ENCODE measurements at regions not wholly inside any gene's neighbourhood (a gene's known extent, or its start where the extent isn't known, plus 50 kb on each side); places are given as distances from the start of the nearest gene placed in this dataset.
"Not testable (repeated sequence)": the region's sequence is repeated elsewhere in the genome, so short reads cannot be mapped to it uniquely, and the experiment has no call there.

DNA sequence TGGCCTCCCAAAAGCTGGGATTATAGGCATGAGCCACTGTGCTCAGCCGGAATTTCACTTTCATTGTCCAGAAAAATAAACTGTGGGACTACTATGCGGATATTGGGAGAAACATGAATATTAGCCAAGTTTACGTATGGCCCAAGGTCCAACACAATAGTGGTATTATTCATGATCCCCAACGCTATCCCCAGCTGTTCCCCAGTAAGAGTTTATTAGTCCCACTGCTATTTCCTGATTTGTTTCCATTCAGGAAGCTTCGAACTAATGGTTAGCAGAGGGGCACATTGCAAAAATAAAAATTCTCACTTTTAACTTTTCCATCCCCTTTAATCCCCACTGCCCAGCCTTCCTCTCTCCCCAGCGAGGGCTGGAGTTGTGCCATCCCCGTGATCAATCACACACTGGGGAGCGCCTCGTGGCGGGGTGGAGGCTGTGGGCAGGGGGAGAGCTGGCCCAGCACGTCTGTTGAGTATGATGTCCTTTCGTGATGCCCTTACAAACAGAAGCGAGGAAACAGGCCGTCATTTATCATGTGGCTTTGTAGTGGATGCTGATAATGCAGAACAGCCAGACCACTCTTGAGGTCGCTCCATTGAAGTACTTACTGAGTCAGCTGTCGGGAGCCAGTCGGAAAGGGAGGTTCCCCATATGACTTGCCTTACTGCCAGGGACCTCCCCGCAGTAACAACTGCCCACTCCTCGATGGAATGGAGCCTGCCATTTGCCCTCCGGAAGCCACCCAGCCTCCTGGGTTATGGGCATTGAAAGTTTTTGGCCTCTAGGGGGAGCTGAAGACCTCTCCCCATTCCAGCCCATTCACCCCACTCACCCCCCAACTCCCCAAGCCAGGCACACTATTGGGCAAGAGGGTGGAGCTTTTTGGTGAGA, 117.0 kb downstream of the KDR start:
- DNase-seq (ENCODE audit: low spot score), result no peak
- no peaks in the 10 kb centered on the region for H3K36me3 Mint-ChIP-seq (ENCODE audit: low read depth)
- no peaks in the 10 kb centered on the region for H3K9me3 Mint-ChIP-seq
- H3K27ac Mint-ChIP-seq, result no peak overlapping the region
- no peak overlapping the region for H3K4me3 Mint-ChIP-seq
- no peaks in the 10 kb centered on the region for H3K27me3 Mint-ChIP-seq (ENCODE audit: low read depth)
- no peaks in the 10 kb centered on the region for H3K4me1 Mint-ChIP-seq (ENCODE audit: low read depth)

DNA sequence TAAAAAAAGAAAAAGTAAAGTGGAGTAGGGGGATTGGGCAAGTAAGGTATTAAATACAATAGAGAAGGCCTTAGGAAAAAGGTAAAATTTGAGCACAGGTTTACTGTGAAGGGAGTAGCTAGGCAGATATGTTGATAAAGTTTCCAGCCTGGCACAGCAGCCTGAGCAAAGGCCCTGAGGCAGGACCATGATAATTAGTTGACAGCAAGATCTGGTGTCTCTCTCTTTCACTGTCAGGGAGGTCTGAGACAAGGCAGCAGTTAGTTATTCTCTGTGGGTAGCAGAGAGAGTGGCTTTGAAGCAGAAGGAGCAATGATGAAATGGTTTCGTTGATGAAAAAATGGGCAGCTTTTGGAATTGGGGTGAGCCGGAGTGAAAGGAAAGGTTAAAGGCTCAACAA, 119.5 kb downstream of the KDR start:
- H3K9me3 Mint-ChIP-seq, result no peaks in the 10 kb centered on the region
- peaks cover 6% of the 10 kb centered on the region for H3K27me3 Mint-ChIP-seq (ENCODE audit: low read depth)
- H3K4me1 Mint-ChIP-seq (ENCODE audit: low read depth), result no peaks in the 10 kb centered on the region
- DNase-seq (ENCODE audit: low spot score), result no peak
- H3K27ac Mint-ChIP-seq, result no peak overlapping the region
- H3K36me3 Mint-ChIP-seq (ENCODE audit: low read depth), result no peaks in the 10 kb centered on the region
- H3K4me3 Mint-ChIP-seq, result no peak overlapping the region

DNA sequence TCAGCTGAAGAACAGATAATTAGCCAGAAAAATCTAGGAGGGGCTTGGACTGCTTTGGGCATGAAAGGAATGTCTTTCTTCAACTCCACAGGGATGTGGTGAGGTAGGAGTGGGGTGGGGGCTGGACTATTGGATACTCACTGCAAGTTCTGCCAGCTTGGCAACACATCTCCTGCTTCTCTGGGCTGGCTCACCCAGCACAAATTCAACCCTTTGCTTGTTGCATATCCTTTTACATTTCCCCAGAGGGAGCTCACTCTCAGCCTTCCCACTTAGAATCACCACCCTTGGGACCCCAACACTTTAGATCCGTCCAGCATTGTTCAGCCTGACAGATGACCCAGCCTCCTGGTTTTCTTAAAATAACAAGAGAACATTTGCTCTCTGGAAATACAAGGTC, 120.6 kb downstream of the KDR start:
- Mint-ChIP-seq H3K4me1 (ENCODE audit: low read depth) (no peaks in the 10 kb centered on the region), H3K27me3 (ENCODE audit: low read depth) (peaks cover 6% of the 10 kb centered on the region), H3K9me3 (no peaks in the 10 kb centered on the region), H3K4me3 (no peak overlapping the region), H3K27ac (no peak overlapping the region), H3K36me3 (ENCODE audit: low read depth) (no peaks in the 10 kb centered on the region)
- DNase-seq (ENCODE audit: low spot score), result no peak

GRCh38 chr4:55002431-55002830, 123.0 kb downstream of the KDR start:
- Mint-ChIP-seq H3K4me1 (ENCODE audit: low read depth) (no peaks in the 10 kb centered on the region), H3K9me3 (no peaks in the 10 kb centered on the region), H3K27ac (no peak overlapping the region), H3K4me3 (no peak overlapping the region), H3K36me3 (ENCODE audit: low read depth) (no peaks in the 10 kb centered on the region), H3K27me3 (ENCODE audit: low read depth) (peaks cover 6% of the 10 kb centered on the region)
- no peak for DNase-seq (ENCODE audit: low spot score)

DNA sequence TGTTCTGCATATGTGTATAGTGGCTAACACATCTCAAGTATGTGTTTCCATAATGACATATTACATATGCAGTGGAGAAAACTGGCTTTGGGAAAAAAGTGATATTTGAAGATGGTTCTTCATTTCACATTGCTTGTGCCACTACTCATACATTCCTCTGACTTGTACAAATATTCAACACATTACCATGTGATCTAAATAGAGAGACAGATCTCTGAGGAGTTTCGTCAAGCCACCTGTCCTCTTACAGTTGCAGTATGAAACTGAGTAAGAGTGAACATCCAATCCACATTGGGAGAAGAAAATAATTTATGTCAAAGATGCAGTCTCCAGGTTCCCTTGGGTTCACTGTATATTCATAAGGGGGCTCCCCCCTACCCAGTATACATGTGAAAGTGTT, 123.9 kb downstream of the KDR start:
- H3K27ac Mint-ChIP-seq, result no peak overlapping the region
- H3K4me1 Mint-ChIP-seq (ENCODE audit: low read depth), result no peaks in the 10 kb centered on the region
- DNase-seq (ENCODE audit: low spot score), result no peak
- H3K27me3 Mint-ChIP-seq (ENCODE audit: low read depth), result peaks cover 6% of the 10 kb centered on the region
- H3K36me3 Mint-ChIP-seq (ENCODE audit: low read depth), result no peaks in the 10 kb centered on the region
- no peak overlapping the region for H3K4me3 Mint-ChIP-seq
- H3K9me3 Mint-ChIP-seq, result no peaks in the 10 kb centered on the region

DNA sequence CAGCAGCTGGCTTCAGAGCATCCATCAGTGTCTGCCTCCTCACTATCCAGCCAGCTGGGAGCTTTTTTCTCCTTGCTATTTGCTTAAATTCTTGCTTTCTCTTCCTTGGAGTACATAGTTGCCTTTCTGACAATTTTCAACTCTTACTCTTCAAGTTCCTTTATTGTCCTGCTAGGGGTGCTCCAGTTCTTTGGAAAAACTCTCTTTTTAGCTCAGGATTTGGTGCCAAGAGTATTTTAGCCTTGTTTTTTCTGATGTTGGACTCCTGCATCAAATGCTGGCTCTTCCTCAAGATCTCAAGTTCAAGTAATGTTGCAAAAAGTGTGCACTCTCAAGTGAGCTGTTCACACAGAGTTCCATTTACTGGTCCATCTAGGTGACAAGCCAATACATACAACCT, 126.4 kb downstream of the KDR start:
- no peak for DNase-seq (ENCODE audit: low spot score)
- Mint-ChIP-seq H3K27me3 (ENCODE audit: low read depth) (peaks cover 6% of the 10 kb centered on the region), H3K4me3 (no peak overlapping the region), H3K9me3 (no peaks in the 10 kb centered on the region), H3K27ac (no peak overlapping the region), H3K4me1 (ENCODE audit: low read depth) (no peaks in the 10 kb centered on the region), H3K36me3 (ENCODE audit: low read depth) (no peaks in the 10 kb centered on the region)

GRCh38 chr4:54993473-54994026, 131.8 kb downstream of the KDR start:
- H3K4me3 Mint-ChIP-seq; H3K36me3 Mint-ChIP-seq (ENCODE audit: low read depth); H3K27me3 Mint-ChIP-seq (ENCODE audit: low read depth); H3K4me1 Mint-ChIP-seq (ENCODE audit: low read depth); H3K9me3 Mint-ChIP-seq; H3K27ac Mint-ChIP-seq; DNase-seq (ENCODE audit: low spot score): not testable (repeated sequence)

- H3K27me3 Mint-ChIP-seq (ENCODE audit: low read depth), result no peaks in the 10 kb centered on the region
These were observed 133.1 kb downstream of the KDR start for GRCh38 chr4:54992266-54992665.

GRCh38 chr4:54988655-54989054, 136.7 kb downstream of the KDR start:
- Mint-ChIP-seq H3K9me3 (peaks cover 12% of the 10 kb centered on the region), H3K36me3 (ENCODE audit: low read depth) (no peaks in the 10 kb centered on the region), H3K27me3 (ENCODE audit: low read depth) (no peaks in the 10 kb centered on the region), H3K4me3 (no peak overlapping the region), H3K4me1 (ENCODE audit: low read depth) (no peaks in the 10 kb centered on the region), H3K27ac (no peak overlapping the region)
- no peak for DNase-seq (ENCODE audit: low spot score)

More at GRCh38 chr4:54992266-54992665, 133.1 kb downstream of the KDR start:
- Mint-ChIP-seq H3K27ac (no peak overlapping the region), H3K36me3 (ENCODE audit: low read depth) (no peaks in the 10 kb centered on the region), H3K4me3 (no peak overlapping the region), H3K4me1 (ENCODE audit: low read depth) (no peaks in the 10 kb centered on the region), H3K9me3 (peaks cover 9% of the 10 kb centered on the region)
- no peak for DNase-seq (ENCODE audit: low spot score)

DNA sequence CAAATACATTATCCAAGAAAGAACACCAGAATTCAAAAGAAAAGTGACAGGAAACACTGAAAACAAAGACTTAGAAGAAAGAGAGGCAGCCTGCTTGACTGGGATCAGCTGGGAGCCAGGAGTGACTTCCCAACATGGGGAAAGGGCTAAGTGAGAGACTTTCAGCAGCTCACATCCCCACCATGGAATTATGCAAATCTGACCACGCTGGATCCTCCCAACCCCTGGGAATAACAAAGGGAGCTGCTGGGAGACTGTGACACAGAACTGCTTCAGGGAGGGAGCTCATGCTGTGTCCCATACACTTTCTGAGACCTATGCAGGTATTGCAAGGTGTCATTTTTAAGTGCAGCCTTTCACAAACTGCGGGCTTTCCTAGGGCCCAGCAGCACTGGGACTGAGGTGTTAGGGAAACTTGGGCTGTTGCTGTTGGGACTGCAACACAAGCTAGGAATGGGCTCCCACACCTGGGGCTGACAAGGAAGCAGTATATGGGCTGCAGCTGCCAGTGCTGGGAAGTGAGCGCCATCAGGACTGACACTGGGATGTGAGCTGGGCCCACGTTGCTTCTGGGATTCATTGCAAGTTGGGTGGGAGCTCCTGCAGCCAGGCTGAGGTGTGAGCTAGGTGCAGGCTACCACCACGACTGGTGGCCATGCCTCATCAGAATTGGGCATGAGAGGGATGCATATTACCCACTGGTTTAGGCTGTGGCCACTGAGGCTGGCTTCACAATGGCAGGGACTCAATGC, 139.1 kb downstream of the KDR start:
- no peaks in the 10 kb centered on the region for H3K36me3 Mint-ChIP-seq (ENCODE audit: low read depth)

GRCh38 chr4:54976682-54977081, 148.7 kb downstream of the KDR start:
- DNase-seq (ENCODE audit: low spot score), result no peak
- H3K9me3 Mint-ChIP-seq, result no peaks in the 10 kb centered on the region
- no peak overlapping the region for H3K4me3 Mint-ChIP-seq
- no peaks in the 10 kb centered on the region for H3K4me1 Mint-ChIP-seq (ENCODE audit: low read depth)
- no peak overlapping the region for H3K27ac Mint-ChIP-seq
- H3K27me3 Mint-ChIP-seq (ENCODE audit: low read depth), result peaks cover 5% of the 10 kb centered on the region
- H3K36me3 Mint-ChIP-seq (ENCODE audit: low read depth), result no peaks in the 10 kb centered on the region

More for the DNA sequence above, 139.1 kb downstream of the KDR start:
- H3K27ac Mint-ChIP-seq, result no peak overlapping the region
- H3K4me1 Mint-ChIP-seq (ENCODE audit: low read depth), result no peaks in the 10 kb centered on the region
- H3K9me3 Mint-ChIP-seq, result peaks cover 12% of the 10 kb centered on the region
- no peak for DNase-seq (ENCODE audit: low spot score)
- no peak overlapping the region for H3K4me3 Mint-ChIP-seq
- H3K27me3 Mint-ChIP-seq (ENCODE audit: low read depth), result no peaks in the 10 kb centered on the region

DNA sequence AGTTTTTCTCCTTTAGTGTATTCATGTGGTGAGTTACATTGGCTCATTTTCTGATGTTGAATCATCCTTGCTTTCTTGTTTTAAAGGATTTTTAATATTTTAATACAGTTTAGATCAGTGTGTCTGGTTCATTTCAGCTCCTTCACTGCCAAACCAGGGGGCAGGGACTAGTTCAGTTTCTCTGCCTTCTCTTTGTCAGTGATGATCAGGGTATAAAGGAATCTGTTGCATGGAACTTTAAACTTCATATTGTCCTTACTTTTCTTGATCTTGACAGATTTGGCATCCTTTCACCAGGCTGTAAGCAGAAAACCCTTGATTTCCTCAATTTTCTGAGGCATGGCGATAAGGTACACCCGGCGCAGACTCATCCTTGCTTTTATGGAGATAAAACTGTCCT, 149.4 kb downstream of the KDR start:
- no peaks in the 10 kb centered on the region for H3K9me3 Mint-ChIP-seq
- peaks cover 5% of the 10 kb centered on the region for H3K27me3 Mint-ChIP-seq (ENCODE audit: low read depth)
- H3K36me3 Mint-ChIP-seq (ENCODE audit: low read depth), result no peaks in the 10 kb centered on the region
- DNase-seq (ENCODE audit: low spot score), result no peak
- H3K4me1 Mint-ChIP-seq (ENCODE audit: low read depth), result no peaks in the 10 kb centered on the region
- H3K4me3 Mint-ChIP-seq, result no peak overlapping the region
- no peak overlapping the region for H3K27ac Mint-ChIP-seq

DNA sequence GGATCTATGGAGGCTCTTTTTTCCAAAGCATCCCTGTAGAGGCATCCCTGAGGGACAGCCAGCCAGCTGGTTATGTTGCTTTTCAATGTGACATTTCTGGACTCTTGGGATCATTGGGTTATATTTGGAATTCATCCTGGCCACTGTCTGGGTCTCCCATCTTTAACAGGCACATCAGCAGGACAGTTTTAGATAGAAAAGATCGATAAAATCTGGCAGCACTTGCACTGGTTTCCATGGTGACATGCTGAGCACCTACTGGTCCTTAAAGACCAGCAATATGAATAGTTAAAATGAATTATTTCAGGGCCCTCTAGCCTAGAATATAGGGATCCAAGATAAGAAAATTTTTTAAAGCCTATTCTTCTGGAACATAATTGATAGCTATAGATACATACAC, 151.6 kb downstream of the KDR start:
- Mint-ChIP-seq H3K4me3 (no peak overlapping the region), H3K9me3 (no peaks in the 10 kb centered on the region), H3K27ac (no peak overlapping the region), H3K36me3 (ENCODE audit: low read depth) (no peaks in the 10 kb centered on the region), H3K27me3 (ENCODE audit: low read depth) (peaks cover 2% of the 10 kb centered on the region), H3K4me1 (ENCODE audit: low read depth) (no peaks in the 10 kb centered on the region)
- DNase-seq (ENCODE audit: low spot score), result no peak

DNA sequence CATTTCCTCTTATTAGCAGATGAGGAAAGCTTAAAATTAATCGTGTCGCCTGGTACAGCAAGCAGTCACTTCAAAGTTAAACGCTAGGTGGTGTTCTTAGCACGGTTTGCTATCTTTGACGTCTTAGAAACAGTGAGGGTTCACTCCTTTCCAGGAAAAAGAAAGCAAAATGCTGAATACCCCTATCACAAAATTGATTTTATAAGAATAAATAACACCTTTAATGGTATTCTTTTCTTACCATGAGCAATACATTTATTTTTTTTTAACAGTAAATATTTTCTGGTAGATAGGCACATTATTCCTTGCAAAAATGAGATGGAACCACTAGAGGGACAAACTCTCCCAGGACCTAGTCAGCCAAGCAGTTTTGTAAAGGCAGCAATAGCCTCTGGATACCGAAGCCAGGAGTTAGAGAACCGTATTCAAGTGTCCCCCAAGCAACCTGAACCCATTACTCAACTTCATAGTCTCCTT, 153.9 kb downstream of the KDR start:
- H3K27ac Mint-ChIP-seq, result no peak overlapping the region

More for the DNA sequence above, 153.9 kb downstream of the KDR start:
- no peak for DNase-seq (ENCODE audit: low spot score)
- Mint-ChIP-seq H3K9me3 (no peaks in the 10 kb centered on the region), H3K27me3 (ENCODE audit: low read depth) (peaks cover 2% of the 10 kb centered on the region), H3K4me3 (no peak overlapping the region), H3K36me3 (ENCODE audit: low read depth) (no peaks in the 10 kb centered on the region), H3K4me1 (ENCODE audit: low read depth) (no peaks in the 10 kb centered on the region)

All from T-helper 2 cell treated with Interferon-gamma antibody and Interleukin-4, amounts not matched to agents 5 μg/mL and 100 μg/mL, for 36 hours (primary cell).